GM12878 (cell line): ENCODE measurements at regions not wholly inside any gene's neighbourhood (a gene's known extent, or its start where the extent isn't known, plus 50 kb on each side); places are given as distances from the start of the nearest gene placed in this dataset.

Source experiments
- ATAC-seq: fragments of 200-7000 bp; cut with Tn5 transposase; 3 replicates; pipeline ENCODE4 v1.9.1; 2020; ENCODE audit warnings: mild to moderate bottlenecking, moderate library complexity
- BruUV-seq: library from RNA; stranded (reverse); fragments of 400-500 nt; replicated peaks from 2 replicates; lab custom pipeline; 2021; lab: Mats Ljungman, UMichigan
- CTCF ChIA-PET: fragments of 300-600 bp; sonication (Branson Sonifier 250); formaldehyde crosslinking; extraction: SDS; loops from one replicate; lab custom pipeline; 2021; ENCODE audit warnings: inconsistent platforms; lab: Yijun Ruan, JAX
- POLR2A ChIA-PET: fragments of 350-600 bp; formaldehyde crosslinking; extraction: SDS; loops from one replicate; lab custom pipeline; 2021; ENCODE audit warnings: inconsistent platforms; lab: Charles Lee
- RAD21 ChIA-PET: fragments of 300-600 bp; sonication (Branson Sonifier 250); formaldehyde crosslinking; loops from one replicate; lab custom pipeline; 2023; ENCODE audit warnings: antibody characterized with exemption; ENCODE audit not compliant: unreplicated experiment; lab: Charles Lee
- SMC1A ChIA-PET: fragments of 300-600 bp; sonication (Branson Sonifier 250); formaldehyde crosslinking; loops from one replicate; lab custom pipeline; 2023; ENCODE audit not compliant: unreplicated experiment, uncharacterized antibody; lab: Charles Lee
- DNase-seq: peaks from one replicate; pipeline ENCODE4 v3.0.0-alpha.2; 2011; ENCODE audit warnings: low read depth, low spot score
- FAIRE-seq: peaks from 3 replicates; lab custom pipeline; 2011; peaks lifted over from hg19 to GRCh38; lab: Jason Lieb, UNC
- H2AFZ ChIP-seq: 2 replicates; pipeline ENCODE4 v1.6.0; 2011; ENCODE audit warnings: low read depth, low read length, control low read depth; ENCODE audit not compliant: control insufficient read depth
- H3K27ac ChIP-seq: 2 replicates; pipeline ENCODE4 v1.5.1; 2011; ENCODE audit warnings: control low read depth; ENCODE audit not compliant: control insufficient read depth, insufficient read depth
- H3K27me3 ChIP-seq, 2 experiments: replicated peaks in 1 of 2; 2 replicates each; pipeline versions ENCODE4 v1.6.0 to v1.6.1; 2011; ENCODE audit warnings: low read length in 1 of 2; ENCODE audit not compliant: control insufficient read depth in 2 of 2, insufficient read depth in 2 of 2
- H3K36me3 ChIP-seq, 2 experiments: 2 replicates each; pipeline ENCODE4 v1.5.1; 2011; ENCODE audit warnings: low read length in 1 of 2; ENCODE audit not compliant: control insufficient read depth in 2 of 2, insufficient read depth in 2 of 2
- H3K4me1 ChIP-seq: 2 replicates; pipeline ENCODE4 v1.6.1; 2011; ENCODE audit warnings: mild to moderate bottlenecking, low read length, moderate library complexity, mixed read lengths; ENCODE audit not compliant: control insufficient read depth, insufficient read depth
- H3K4me2 ChIP-seq: 2 replicates; pipeline ENCODE4 v1.6.0; 2011; ENCODE audit warnings: control low read depth; ENCODE audit not compliant: control insufficient read depth, insufficient read depth
- H3K4me3 ChIP-seq: fragments of 200-600 bp; sonication (generic); 2 replicates; pipeline ENCODE4 v1.5.1; 2016
- H3K79me2 ChIP-seq: 2 replicates; pipeline ENCODE4 v1.6.0; 2011; ENCODE audit warnings: low read length; ENCODE audit not compliant: control insufficient read depth, insufficient read depth
- H3K9ac ChIP-seq: 2 replicates; pipeline ENCODE4 v1.8.0; 2011; ENCODE audit warnings: low read length, control low read depth, mixed read lengths; ENCODE audit not compliant: control insufficient read depth, insufficient read depth
- H3K9me3 ChIP-seq: replicated peaks from 3 replicates; pipeline ENCODE4 v1.5.1; 2011; ENCODE audit warnings: mild to moderate bottlenecking, low read length; ENCODE audit not compliant: control insufficient read depth, insufficient read depth
- H4K20me1 ChIP-seq: 2 replicates; pipeline ENCODE4 v1.6.0; 2011; ENCODE audit not compliant: control insufficient read depth, insufficient read depth
- ATF7 ChIP-seq: fragments of 450-650 bp; IDR thresholded peaks from 2 replicates; pipeline ENCODE4 v1.6.1; 2016; ENCODE audit warnings: low read depth, mild to moderate bottlenecking
- BHLHE40 ChIP-seq, 2 experiments: fragments of 450-650 bp in 1 of 2; IDR thresholded peaks; 2 replicates each; pipeline ENCODE4 v1.6.1; 2011 to 2017; ENCODE audit warnings: low read depth in 2 of 2, borderline replicate concordance in 1 of 2, improper control_type of control experiment in 1 of 2, low read length in 1 of 2, mild to moderate bottlenecking in 1 of 2
- CREB1 ChIP-seq: IDR thresholded peaks from 2 replicates; pipeline ENCODE4 v1.6.1; 2012; ENCODE audit warnings: low read depth, mild to moderate bottlenecking, inconsistent platforms
- EP300 ChIP-seq, 2 experiments: fragments of 150-350 bp in 1 of 2; IDR thresholded peaks; 2 replicates each; pipeline ENCODE4 v1.6.1; 2011 to 2012; ENCODE audit warnings: low read depth in 2 of 2, low read length in 2 of 2, borderline replicate concordance in 1 of 2, improper control_type of control experiment in 1 of 2, inconsistent platforms in 1 of 2; ENCODE audit not compliant: control insufficient read depth in 1 of 2
- IKZF2 ChIP-seq, 2 experiments: fragments of 450-650 bp; IDR thresholded peaks; 2 replicates each; pipeline ENCODE4 v1.6.1; 2017; ENCODE audit warnings: mild to moderate bottlenecking in 2 of 2, moderate library complexity in 2 of 2
- JUNB ChIP-seq: IDR thresholded peaks from 2 replicates; pipeline ENCODE4 v1.6.1; 2016; ENCODE audit warnings: antibody characterized with exemption, mild to moderate bottlenecking
- MEF2B ChIP-seq: fragments of 450-650 bp; IDR thresholded peaks from 2 replicates; pipeline ENCODE4 v1.6.1; 2018; ENCODE audit warnings: mild to moderate bottlenecking, moderate library complexity; ENCODE audit not compliant: partially characterized antibody, poor library complexity, severe bottlenecking
- NR2F1 ChIP-seq: fragments of 450-650 bp; conservative IDR thresholded peaks from 2 replicates; pipeline ENCODE4 v1.6.1; 2017; ENCODE audit warnings: mild to moderate bottlenecking
- SPI1 ChIP-seq: IDR thresholded peaks from 2 replicates; pipeline ENCODE4 v1.6.1; 2011; ENCODE audit warnings: low read depth, mild to moderate bottlenecking, low read length, moderate library complexity, borderline replicate concordance; ENCODE audit not compliant: insufficient read depth
- WGBS: methylation state at CpG from one replicate; pipeline ENCODE4 v1.1.6; 2016; ENCODE audit warnings: low lambda C conversion rate; ENCODE audit not compliant: insufficient replicate concordance, insufficient coverage; ENCODE audit errors: missing lambda C conversion rate; 5-methylcytosine and 5-hydroxymethylcytosine counted together
- in situ Hi-C: fragments of 300-500 bp; cut with MboI; formaldehyde crosslinking; loops from 9 replicates; pipeline ENCODE4 v1.14.3; 2018; ENCODE audit warnings: mixed read lengths
- intact Hi-C: fragments of 100-400 bp; cut with micrococcal nuclease; formaldehyde crosslinking; loops from one replicate; pipeline ENCODE4 v1.14.2; 2022; ENCODE audit not compliant: unreplicated experiment
- TF ChIP-seq, protein P1 (sequence below): fragments of 450-650 bp; IDR thresholded peaks from 2 replicates; pipeline ENCODE4 v1.6.1; 2014; ENCODE audit warnings: mild to moderate bottlenecking
- TF ChIP-seq, protein P2 (sequence below): fragments of 450-650 bp; IDR thresholded peaks from 2 replicates; pipeline ENCODE4 v1.6.1; 2016; ENCODE audit warnings: mild to moderate bottlenecking

DNA sequence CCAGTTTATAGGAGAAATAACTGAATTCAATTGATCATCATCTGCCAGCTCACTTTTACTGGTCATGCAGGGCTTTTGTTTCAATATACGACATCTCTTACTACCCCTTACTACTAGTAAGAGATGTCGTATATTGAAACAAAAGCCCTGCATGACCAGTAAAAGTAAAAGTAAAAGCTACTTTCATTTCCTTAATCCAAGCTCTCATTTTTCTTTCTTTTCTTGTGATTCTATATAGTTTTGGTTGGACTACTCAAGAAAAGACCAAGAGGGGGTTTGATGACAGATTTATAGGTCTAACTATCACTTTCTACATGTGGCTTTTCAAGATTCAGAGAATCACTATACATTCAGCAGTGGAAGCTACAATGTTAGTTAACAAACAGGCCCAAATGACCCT lies 1237.3 kb downstream of the ROBO2 start:
- peaks cover 7% of the 10 kb centered on the region for H3K4me1 ChIP-seq
- POLR2A ChIA-PET: no interaction called here
- BruUV-seq: no TSS peak
- TF ChIP-seq JUNB (0 out of 2 replicates have a peak, but pooled peaks have one; percentile 25), ATF7 (0 out of 2 replicates have a peak, but pooled peaks have one; percentile 25), CREB1 (0 out of 2 replicates have a peak, but pooled peaks have one; percentile 10), IKZF2 (IDR thresholded peaks at IDR 0.05) (0 out of 4 replicates have a peak, but pooled peaks of 1 of the 2 experiments have one; percentile 15), EP300 (IDR thresholded peaks at IDR 0.05; ENCODE audit: borderline replicate concordance in 1 of 2, control insufficient read depth in 1 of 2, low read depth in 2 of 2, low read length in 2 of 2) (no peak), NR2F1 (no peak), SPI1 (peak; percentile 55; the same call in 1 of the 2 replicates), MEF2B (no peak), BHLHE40 (IDR thresholded peaks at IDR 0.05; ENCODE audit: borderline replicate concordance in 1 of 2, low read depth in 2 of 2, low read length in 1 of 2) (0 out of 4 replicates have a peak, but pooled peaks of 1 of the 2 experiments have one; percentile 14)
- TF ChIP-seq, protein P1, sequence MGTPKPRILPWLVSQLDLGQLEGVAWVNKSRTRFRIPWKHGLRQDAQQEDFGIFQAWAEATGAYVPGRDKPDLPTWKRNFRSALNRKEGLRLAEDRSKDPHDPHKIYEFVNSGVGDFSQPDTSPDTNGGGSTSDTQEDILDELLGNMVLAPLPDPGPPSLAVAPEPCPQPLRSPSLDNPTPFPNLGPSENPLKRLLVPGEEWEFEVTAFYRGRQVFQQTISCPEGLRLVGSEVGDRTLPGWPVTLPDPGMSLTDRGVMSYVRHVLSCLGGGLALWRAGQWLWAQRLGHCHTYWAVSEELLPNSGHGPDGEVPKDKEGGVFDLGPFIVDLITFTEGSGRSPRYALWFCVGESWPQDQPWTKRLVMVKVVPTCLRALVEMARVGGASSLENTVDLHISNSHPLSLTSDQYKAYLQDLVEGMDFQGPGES: no peak
- TF ChIP-seq, protein P2, sequence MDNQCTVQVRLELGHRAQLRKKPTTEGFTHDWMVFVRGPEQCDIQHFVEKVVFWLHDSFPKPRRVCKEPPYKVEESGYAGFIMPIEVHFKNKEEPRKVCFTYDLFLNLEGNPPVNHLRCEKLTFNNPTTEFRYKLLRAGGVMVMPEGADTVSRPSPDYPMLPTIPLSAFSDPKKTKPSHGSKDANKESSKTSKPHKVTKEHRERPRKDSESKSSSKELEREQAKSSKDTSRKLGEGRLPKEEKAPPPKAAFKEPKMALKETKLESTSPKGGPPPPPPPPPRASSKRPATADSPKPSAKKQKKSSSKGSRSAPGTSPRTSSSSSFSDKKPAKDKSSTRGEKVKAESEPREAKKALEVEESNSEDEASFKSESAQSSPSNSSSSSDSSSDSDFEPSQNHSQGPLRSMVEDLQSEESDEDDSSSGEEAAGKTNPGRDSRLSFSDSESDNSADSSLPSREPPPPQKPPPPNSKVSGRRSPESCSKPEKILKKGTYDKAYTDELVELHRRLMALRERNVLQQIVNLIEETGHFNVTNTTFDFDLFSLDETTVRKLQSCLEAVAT: no peak
- H3K27ac ChIP-seq: no peak overlapping the region
- FAIRE-seq (no peak), DNase-seq (no peak), ATAC-seq (peak; percentile 81)
- H3K27me3 ChIP-seq: no peaks in the 10 kb centered on the region; a peak in 1 of 4 replicates
- H3K4me3 ChIP-seq: no peak overlapping the region
- RAD21 ChIA-PET: interaction anchor here (1.8 kb wide), 1 partner anchor 122 kb away, joined by 5 read pairs; no protein-coding TSS in a partner anchor
- CTCF ChIA-PET: no interaction called here
- in situ Hi-C loops (no loop called here), intact Hi-C loops (loop anchor here (5.0 kb wide), 2 partner anchors 45 to 370 kb away; no protein-coding TSS in a partner anchor)
- 22% methylated on average over 2 of the region's 2 CpGs for WGBS
- H4K20me1 ChIP-seq: no peaks in the 10 kb centered on the region
- no peak overlapping the region for H3K4me2 ChIP-seq
- no peaks in the 10 kb centered on the region for H3K36me3 ChIP-seq
- no peaks in the 10 kb centered on the region for H3K79me2 ChIP-seq
- SMC1A ChIA-PET: interaction anchor here (0.8 to 1.2 kb wide), 3 partner anchors 17 to 93 kb away, joined by 3 to 4 read pairs (median 3); no protein-coding TSS in a partner anchor
- no peaks in the 10 kb centered on the region; the same call in 2 of the 3 replicates for H3K9me3 ChIP-seq
- no peak overlapping the region for H3K9ac ChIP-seq
- H2AFZ ChIP-seq: no peak overlapping the region
